HCT116 (cell line): ENCODE measurements at regions not wholly inside any gene's neighbourhood (a gene's known extent, or its start where the extent isn't known, plus 50 kb on each side); places are given as distances from the start of the nearest gene placed in this dataset.

ENCODE experiments used
- CTCF ChIP-seq, 3 experiments: fragments of 200-600 bp in 1 of 3; sonication (generic) in 1 of 3; IDR thresholded peaks in 2 of 3; conservative IDR thresholded peaks in 1 of 3; 2 replicates each; pipeline ENCODE4 v1.5.1; 2012 to 2017; ENCODE audit warnings: low read depth in 2 of 3, low read length in 2 of 3, antibody characterized with exemption in 1 of 3, borderline replicate concordance in 1 of 3, control low read depth in 1 of 3, mild to moderate bottlenecking in 1 of 3, mixed read lengths in 1 of 3, mixed run types in 1 of 3, moderate library complexity in 1 of 3; ENCODE audit not compliant: insufficient read depth in 1 of 3
- EZH2 ChIP-seq: fragments of 200-600 bp; sonication (generic); IDR thresholded peaks from 2 replicates; pipeline ENCODE4 v1.6.1; 2017; ENCODE audit warnings: antibody characterized with exemption, mixed run types
- EZH2phosphoT487 ChIP-seq: fragments of 200-600 bp; IDR thresholded peaks from 2 replicates; pipeline ENCODE4 v1.6.1; 2018; ENCODE audit warnings: antibody characterized with exemption, borderline replicate concordance
- FOSL1 ChIP-seq: IDR thresholded peaks from 2 replicates; pipeline ENCODE4 v1.6.1; 2012; ENCODE audit warnings: low read depth
- JUND ChIP-seq: IDR thresholded peaks from 2 replicates; pipeline ENCODE4 v1.6.1; 2012
- POLR2A ChIP-seq: IDR thresholded peaks from 2 replicates; pipeline ENCODE4 v1.7.0; 2011; ENCODE audit warnings: borderline replicate concordance; ENCODE audit not compliant: insufficient read depth, insufficient read length; ENCODE audit errors: extremely low read depth
- REST ChIP-seq: IDR thresholded peaks from 2 replicates; pipeline ENCODE4 v1.6.1; 2012; ENCODE audit warnings: low read depth
- SP1 ChIP-seq: IDR thresholded peaks from 2 replicates; pipeline ENCODE4 v1.6.1; 2012; ENCODE audit warnings: low read depth

- no peak for TF ChIP-seq POLR2A
- TF ChIP-seq CTCF (IDR thresholded peaks at IDR 0.05 in 2 of 3, conservative IDR thresholded peaks at IDR 0.05 in 1 of 3; ENCODE audit: borderline replicate concordance in 1 of 3, insufficient read depth in 1 of 3, low read depth in 2 of 3, low read length in 2 of 3), result no peak
- TF ChIP-seq REST, result no peak
- no peak for TF ChIP-seq EZH2
- no peak for TF ChIP-seq EZH2phosphoT487
- no peak for TF ChIP-seq JUND
- no peak for TF ChIP-seq SP1
- no peak for TF ChIP-seq FOSL1
These were observed 103.8 kb upstream of the ATP6AP2 start for GRCh38 chrX:40476958-40477357.
